Right renal cortex interstitium (tissue), 3 donors: ENCODE measurements at regions not wholly inside any gene's neighbourhood (a gene's known extent, or its start where the extent isn't known, plus 50 kb on each side); places are given as distances from the start of the nearest gene placed in this dataset.

Experiments
- DNase-seq, 3 donors: peaks; one replicate each; pipeline ENCODE4 v3.0.0-alpha.2; 2013; ENCODE audit warnings: low read depth in 3 of 3, low spot score in 2 of 3

GRCh38 chr6:21420146-21420878, 173.2 kb upstream of the SOX4 start:
- no peak for DNase-seq

- no peak for DNase-seq
Measured at GRCh38 chr6:21420926-21421325, 172.6 kb upstream of the SOX4 start.

- no peak for DNase-seq
Measured at GRCh38 chr6:21423106-21423854, 170.3 kb upstream of the SOX4 start.

- DNase-seq = no peak
Measured at GRCh38 chr6:21426841-21427490, 166.6 kb upstream of the SOX4 start.

- no peak for DNase-seq
Measured at GRCh38 chr6:21429291-21429690, 164.3 kb upstream of the SOX4 start.

GRCh38 chr6:21431526-21431925, 162.0 kb upstream of the SOX4 start:
- DNase-seq = no peak

GRCh38 chr6:21436625-21437024, 156.9 kb upstream of the SOX4 start:
- no peak for DNase-seq

GRCh38 chr6:21437581-21437980, 156.0 kb upstream of the SOX4 start:
- no peak for DNase-seq

- DNase-seq = no peak
Measured at GRCh38 chr6:21438237-21438985, 155.1 kb upstream of the SOX4 start.

GRCh38 chr6:21438986-21439352, 154.6 kb upstream of the SOX4 start:
- DNase-seq = no peak

GRCh38 chr6:21441386-21441785, 152.2 kb upstream of the SOX4 start:
- DNase-seq = no peak

- no peak for DNase-seq
Measured at GRCh38 chr6:21442874-21443273, 150.7 kb upstream of the SOX4 start.

GRCh38 chr6:21444711-21445260, 148.8 kb upstream of the SOX4 start:
- no peak for DNase-seq

- DNase-seq = no peak
Measured at GRCh38 chr6:21447987-21448386, 145.6 kb upstream of the SOX4 start.

- DNase-seq = no peak
Measured at GRCh38 chr6:21448485-21449109, 145.0 kb upstream of the SOX4 start.

GRCh38 chr6:21450149-21450548, 143.4 kb upstream of the SOX4 start:
- no peak for DNase-seq

GRCh38 chr6:21450628-21451027, 142.9 kb upstream of the SOX4 start:
- no peak for DNase-seq

- DNase-seq = no peak
Measured at GRCh38 chr6:21451546-21452013, 142.0 kb upstream of the SOX4 start.

- DNase-seq = no peak
Measured at GRCh38 chr6:21454262-21454661, 139.3 kb upstream of the SOX4 start.

GRCh38 chr6:21455071-21455470, 138.5 kb upstream of the SOX4 start:
- no peak for DNase-seq
